ENCODE measurements at regions not wholly inside any gene's neighbourhood (a gene's known extent, or its start where the extent isn't known, plus 50 kb on each side); places are given as distances from the start of the nearest gene placed in this dataset.
A peak's percentile ranks its signal among the peaks of the same experiment; 100 is the strongest.
"Not testable (repeated sequence)": the region's sequence is repeated elsewhere in the genome, so short reads cannot be mapped to it uniquely, and the experiment has no call there.

DNA sequence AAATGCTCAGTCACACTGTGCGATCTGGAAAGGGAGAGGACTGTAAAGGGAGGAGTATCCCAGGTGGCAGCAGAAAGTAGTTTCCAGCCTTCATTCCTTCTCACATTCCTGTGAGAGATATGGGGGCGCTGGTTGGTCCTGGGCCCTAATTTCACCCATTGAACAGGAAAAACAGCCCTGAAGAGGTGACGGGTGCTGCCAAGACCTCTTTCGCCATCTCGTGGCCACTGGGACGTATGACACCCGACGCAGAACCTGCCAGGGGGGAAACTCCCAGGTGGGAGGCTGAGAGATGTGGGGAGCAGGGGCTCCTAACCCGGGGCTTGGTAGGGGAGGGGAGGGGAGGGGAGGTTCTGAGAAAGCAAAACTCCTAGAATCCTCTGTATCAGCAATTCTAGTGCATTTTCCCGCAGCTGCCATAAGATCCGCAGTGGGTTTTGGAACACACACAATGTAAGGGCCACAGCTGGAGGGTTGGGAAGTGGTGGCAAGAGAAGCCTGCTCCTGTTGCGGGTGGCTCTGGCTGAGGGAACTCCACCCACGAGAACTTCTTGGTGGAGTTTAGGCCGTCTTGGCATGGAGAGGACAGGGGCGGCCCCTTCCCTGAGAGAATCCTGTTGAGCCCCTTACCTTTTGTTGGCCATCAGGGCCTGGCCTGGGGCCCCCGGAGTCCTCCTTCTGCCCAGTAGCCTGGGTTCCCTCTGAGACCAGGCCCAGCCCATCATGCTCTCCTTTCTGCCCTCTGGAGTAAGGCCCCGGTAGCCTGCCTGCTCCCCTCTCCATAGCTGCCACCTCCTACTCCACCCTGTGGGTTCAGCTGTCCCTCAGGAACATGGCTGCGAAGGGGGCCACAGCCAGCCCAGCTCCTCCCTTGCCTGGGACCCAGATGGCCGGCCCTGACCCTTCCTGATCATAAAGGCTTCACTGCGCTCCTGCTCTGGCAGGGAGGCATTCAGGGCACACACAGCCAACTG is 134.1 kb downstream of the OR13H1 start:
- H3K27ac ChIP-seq = no peak overlapping the region
- intact Hi-C loops (cut with DNase I; ENCODE audit: low total_unique reads) = no loop called here
- peak; percentile 47 to 59 for DNase-seq
- TF ChIP-seq, protein P1, sequence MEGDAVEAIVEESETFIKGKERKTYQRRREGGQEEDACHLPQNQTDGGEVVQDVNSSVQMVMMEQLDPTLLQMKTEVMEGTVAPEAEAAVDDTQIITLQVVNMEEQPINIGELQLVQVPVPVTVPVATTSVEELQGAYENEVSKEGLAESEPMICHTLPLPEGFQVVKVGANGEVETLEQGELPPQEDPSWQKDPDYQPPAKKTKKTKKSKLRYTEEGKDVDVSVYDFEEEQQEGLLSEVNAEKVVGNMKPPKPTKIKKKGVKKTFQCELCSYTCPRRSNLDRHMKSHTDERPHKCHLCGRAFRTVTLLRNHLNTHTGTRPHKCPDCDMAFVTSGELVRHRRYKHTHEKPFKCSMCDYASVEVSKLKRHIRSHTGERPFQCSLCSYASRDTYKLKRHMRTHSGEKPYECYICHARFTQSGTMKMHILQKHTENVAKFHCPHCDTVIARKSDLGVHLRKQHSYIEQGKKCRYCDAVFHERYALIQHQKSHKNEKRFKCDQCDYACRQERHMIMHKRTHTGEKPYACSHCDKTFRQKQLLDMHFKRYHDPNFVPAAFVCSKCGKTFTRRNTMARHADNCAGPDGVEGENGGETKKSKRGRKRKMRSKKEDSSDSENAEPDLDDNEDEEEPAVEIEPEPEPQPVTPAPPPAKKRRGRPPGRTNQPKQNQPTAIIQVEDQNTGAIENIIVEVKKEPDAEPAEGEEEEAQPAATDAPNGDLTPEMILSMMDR (IDR thresholded peaks at IDR 0.05) = peak in 4 of 7 experiments; percentile 27 to 66 (median 49)
- TF ChIP-seq EP300 (IDR thresholded peaks at IDR 0.05) = no peak
- H3K4me3 ChIP-seq = no peak overlapping the region
- H3K27me3 ChIP-seq = peaks cover 0 to 6% (median 0%) of the 10 kb centered on the region in 3 donors
- 34 to 48% (median 43%) methylated on average over 13 to 20 of the region's 20 CpGs for WGBS, 5 donors
- H3K36me3 ChIP-seq = no peaks in the 10 kb centered on the region
- no peaks in the 10 kb centered on the region for H3K9me3 ChIP-seq
- H3K4me1 ChIP-seq = no peaks in the 10 kb centered on the region

DNA sequence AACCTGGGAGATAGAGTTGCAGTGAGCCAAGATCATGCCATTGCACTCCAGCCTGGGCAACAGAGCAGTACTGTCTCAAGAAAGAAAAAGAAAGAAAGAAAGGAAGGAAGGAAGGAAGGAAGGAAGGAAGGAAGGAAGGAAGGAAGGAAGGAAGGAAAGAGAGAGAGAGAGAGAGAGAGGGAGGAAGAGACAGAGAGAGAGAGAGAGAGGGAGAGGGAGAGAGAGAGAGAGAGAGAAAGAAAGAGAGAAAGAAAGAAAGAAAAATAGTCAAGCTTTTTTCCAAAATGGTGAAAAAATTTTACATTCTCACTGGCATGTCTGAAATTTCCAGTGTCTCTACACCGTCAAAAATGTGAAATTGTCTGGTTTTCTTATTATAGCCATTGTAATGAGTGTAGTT is 138.9 kb downstream of the OR13H1 start:
- H3K4me1 ChIP-seq; H3K27ac ChIP-seq; H3K27me3 ChIP-seq; DNase-seq; H3K4me3 ChIP-seq; H3K36me3 ChIP-seq; H3K9me3 ChIP-seq; intact Hi-C loops (cut with DNase I; ENCODE audit: low total_unique reads): not testable (repeated sequence)
- 65 to 94% (median 72%) methylated on average over 1 of the region's 1 CpG for WGBS, 5 donors

DNA sequence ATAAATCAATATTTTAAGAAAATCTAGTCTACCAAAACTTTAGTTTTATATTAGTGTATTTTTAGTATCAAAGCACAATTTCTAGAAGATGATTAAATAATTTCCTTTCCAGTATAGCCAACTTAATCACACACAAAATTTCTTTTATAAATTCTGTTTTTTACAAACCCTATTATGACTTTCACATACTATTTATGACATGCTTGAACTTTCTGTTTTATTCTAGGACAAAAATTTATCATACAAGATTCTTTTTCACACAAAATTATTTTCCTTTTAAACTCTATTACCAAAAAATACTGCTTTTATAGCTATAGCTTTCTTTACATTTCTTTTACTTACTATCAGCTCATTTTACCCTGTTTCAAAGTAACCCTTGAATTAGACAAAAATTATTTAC is 149.5 kb downstream of the OR13H1 start:
- intact Hi-C loops (cut with DNase I; ENCODE audit: low total_unique reads) = no loop called here
- no peak for DNase-seq
- H3K9me3 ChIP-seq = no peaks in the 10 kb centered on the region
- H3K36me3 ChIP-seq = no peaks in the 10 kb centered on the region
- H3K27me3 ChIP-seq = peaks cover 0 to 7% (median 0%) of the 10 kb centered on the region in 3 donors
- no peak overlapping the region for H3K4me3 ChIP-seq
- no peaks in the 10 kb centered on the region for H3K4me1 ChIP-seq
- H3K27ac ChIP-seq = no peak overlapping the region
- TF ChIP-seq, protein P1 (IDR thresholded peaks at IDR 0.05) = no peak
- no peak for TF ChIP-seq EP300 (IDR thresholded peaks at IDR 0.05)
- no peak for TF ChIP-seq POLR2A (IDR thresholded peaks at IDR 0.05)
- TF ChIP-seq POLR2AphosphoS5 (IDR thresholded peaks at IDR 0.05) = no peak

DNA sequence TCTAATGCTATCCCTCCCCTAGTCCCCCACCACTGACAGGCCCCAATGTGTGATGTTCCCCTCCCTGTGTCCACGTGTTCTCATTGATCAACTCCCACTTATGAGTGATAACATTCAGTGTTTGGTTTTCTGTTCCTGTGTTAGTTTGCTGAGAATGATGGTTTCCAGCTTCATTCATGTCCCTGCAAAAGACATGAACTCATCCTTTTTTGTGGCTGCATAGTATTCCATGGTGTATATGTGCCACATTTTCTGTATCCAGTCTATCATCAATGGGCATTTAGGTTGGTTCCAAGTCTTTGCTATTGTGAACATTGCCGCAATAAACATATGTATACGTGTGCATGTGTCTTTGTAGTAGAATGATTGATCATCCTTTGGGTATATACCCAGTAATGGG is 153.1 kb downstream of the OR13H1 start:
- DNase-seq; H3K9me3 ChIP-seq; H3K36me3 ChIP-seq; intact Hi-C loops (cut with DNase I; ENCODE audit: low total_unique reads); H3K27ac ChIP-seq; H3K4me3 ChIP-seq; H3K4me1 ChIP-seq: not testable (repeated sequence)
- 87 to 97% (median 88%) methylated on average over 3 of the region's 3 CpGs for WGBS, 5 donors
- H3K27me3 ChIP-seq = peaks cover 0 to 11% (median 0%) of the 10 kb centered on the region in 3 donors

DNA sequence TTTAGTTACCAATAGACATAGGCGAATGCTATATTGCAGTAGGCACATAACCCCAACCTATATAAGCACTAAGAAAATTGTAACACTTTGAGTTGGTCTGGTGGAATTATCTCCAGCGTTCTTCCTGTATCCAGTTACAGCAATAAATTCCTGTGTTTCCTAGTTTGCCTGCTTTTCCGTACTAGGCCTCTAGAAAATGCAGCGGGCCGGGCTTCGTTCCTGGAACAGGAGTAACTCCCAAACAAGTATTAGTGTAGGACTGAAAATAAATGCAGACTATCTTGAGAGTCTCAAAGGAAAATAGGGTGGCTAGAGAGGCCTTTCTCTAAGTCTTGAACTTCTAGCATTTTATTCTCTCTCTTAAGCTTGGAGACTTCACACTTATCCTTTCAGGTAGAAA is 159.8 kb downstream of the OR13H1 start:
- peak overlapping the region in 1 of 5 donors; percentile 72 for H3K27ac ChIP-seq

More for the DNA sequence above, 159.8 kb downstream of the OR13H1 start:
- H3K27me3 ChIP-seq = peaks cover 0 to 1% (median 0%) of the 10 kb centered on the region in 3 donors
- peak in 1 of 2 donors; percentile 29 for DNase-seq
- WGBS, 5 donors = 62 to 94% (median 82%) methylated on average over 6 of the region's 6 CpGs
- H3K9me3 ChIP-seq = no peaks in the 10 kb centered on the region
- H3K4me3 ChIP-seq = peak overlapping the region in 2 of 4 donors; percentile 48 to 56
- no peaks in the 10 kb centered on the region for H3K36me3 ChIP-seq
- H3K4me1 ChIP-seq = peaks cover 0 to 5% (median 0%) of the 10 kb centered on the region in 4 donors
- TF ChIP-seq POLR2A (IDR thresholded peaks at IDR 0.05) = no peak
- no peak for TF ChIP-seq EP300 (IDR thresholded peaks at IDR 0.05)
- TF ChIP-seq, protein P1 (IDR thresholded peaks at IDR 0.05) = no peak
- no peak for TF ChIP-seq POLR2AphosphoS5 (IDR thresholded peaks at IDR 0.05)
- intact Hi-C loops (cut with DNase I; ENCODE audit: low total_unique reads) = no loop called here
